GM21526 (cell line): ENCODE measurements at regions not wholly inside any gene's neighbourhood (a gene's known extent, or its start where the extent isn't known, plus 50 kb on each side); places are given as distances from the start of the nearest gene placed in this dataset.
"Not testable (repeated sequence)": the region's sequence is repeated elsewhere in the genome, so short reads cannot be mapped to it uniquely, and the experiment has no call there.

Experiments used
- ATAC-seq: cut with Tn5 transposase; IDR thresholded peaks from one replicate; pipeline ENCODE4 v1.9.1; 2021; ENCODE audit warnings: moderate library complexity; ENCODE audit not compliant: unreplicated experiment, low FRiP score

GRCh38 chr4:24369507-24370029, 214.8 kb downstream of the DHX15 start:
- ATAC-seq = no peak

DNA sequence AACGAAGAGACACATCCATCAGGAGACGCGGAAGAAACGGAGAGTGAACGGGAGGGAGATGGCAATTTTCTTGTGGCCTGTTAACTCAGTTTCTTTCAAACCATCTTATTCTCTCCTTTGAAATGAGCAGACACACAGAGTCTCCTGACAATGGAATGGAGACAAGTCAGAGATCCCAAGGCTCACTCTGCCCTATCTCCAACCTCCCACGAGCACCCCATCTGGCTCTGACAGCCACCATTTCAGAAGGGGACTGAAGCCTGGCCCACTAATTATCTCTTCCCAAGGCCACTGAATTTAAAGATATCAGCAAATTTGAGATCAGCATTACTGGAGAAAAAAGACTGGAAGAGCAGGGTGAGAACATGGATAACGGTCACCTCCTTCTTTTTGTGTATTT, 215.6 kb downstream of the DHX15 start:
- ATAC-seq = no peak

DNA sequence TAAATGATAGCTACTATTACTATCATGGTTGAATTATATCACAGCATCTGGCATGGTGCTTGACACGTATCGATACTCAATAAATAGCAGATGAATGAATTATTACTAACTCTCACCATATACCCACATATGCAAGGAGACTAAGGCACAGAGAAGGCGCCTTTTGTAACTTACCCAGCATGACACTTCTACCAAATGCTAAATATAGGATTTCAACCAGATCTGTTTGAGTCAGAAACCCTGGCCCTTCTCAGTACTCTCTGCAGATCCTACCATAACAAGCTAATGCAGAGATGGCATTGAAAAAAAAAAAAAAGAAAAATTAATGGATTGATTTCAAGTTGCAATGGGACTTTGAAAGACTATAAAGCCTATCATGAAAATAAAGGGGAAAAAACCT, 219.5 kb downstream of the DHX15 start:
- no peak for ATAC-seq

DNA sequence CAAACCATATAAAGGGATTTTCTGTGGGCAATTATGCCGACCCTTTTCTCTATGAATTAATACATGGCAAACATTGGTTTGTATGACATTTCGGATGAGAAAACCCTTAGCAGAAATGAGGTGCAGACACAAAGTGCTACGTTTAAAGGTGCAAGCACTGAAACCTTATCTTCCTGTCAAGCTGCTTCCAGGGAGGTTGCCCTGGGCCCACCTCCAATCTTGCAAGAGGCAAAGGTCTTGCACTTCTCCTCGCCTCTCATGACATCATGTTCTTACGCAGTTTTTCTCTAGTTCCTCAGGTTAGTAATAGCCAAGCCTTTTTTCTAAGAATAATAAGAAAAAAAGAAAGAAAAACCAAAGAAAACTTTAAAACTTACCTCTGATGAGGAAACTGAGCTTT, 220.1 kb downstream of the DHX15 start:
- no peak for ATAC-seq

DNA sequence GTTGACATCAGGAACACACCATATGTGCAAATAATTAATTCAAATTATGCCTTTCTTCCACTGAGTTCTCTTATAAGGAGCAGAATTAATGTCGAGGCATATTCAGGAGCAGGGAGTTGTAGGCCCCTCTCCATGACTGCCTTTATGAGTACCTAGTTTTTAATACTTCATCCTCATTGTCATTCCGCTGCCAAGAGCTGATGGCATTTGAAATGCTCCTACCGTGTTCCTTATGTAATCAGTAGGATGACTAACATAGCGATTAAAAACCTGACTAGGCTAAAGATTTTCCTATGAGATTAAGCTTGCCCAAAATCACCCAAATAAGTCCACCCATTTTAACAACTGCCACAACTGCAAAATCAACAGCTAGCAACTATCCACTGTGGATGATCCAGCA, 220.6 kb downstream of the DHX15 start:
- ATAC-seq = no peak

- no peak for ATAC-seq
Measured at GRCh38 chr4:24352112-24352511, 232.2 kb downstream of the DHX15 start.

DNA sequence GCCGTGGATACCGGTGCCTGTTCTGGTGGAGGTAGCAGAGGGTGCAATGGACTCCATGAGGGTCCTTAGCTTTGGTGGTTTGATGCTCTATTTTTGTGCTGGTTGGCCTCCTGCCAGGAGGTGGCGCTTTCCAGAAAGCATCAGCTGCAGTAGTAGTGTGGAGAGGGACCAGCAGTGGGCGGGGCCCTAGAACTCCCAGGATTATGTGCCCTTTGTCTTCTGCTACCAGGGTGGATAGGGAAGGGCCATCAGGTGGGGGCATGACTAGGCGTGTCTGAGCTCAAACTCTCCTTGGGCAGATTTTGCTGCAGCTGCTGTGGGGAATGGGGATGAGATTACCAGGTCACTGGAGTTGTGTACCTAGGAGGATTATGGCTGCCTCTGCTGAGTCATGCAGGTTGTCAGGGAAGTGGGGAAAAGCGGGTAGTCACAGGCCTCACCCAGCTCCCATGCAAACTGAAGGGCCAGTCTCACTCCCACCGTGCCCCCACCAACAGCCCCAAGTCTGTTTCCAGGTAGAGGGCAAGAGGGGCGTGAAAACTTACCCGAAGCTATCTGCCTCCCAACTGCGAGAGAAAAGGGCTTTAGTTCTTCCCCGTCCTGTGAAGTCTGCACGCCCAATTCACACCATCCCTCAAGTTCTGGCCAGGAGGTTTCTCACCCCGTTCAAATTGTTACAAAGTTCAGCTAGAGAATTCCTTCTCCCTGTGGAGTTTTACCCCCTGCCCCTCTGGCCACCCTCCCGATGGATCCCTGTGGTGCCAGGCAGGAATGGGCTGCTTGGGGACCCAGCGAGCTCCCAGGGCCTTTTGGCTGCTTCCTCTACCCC, 235.0 kb downstream of the DHX15 start:
- not testable (repeated sequence) for ATAC-seq

DNA sequence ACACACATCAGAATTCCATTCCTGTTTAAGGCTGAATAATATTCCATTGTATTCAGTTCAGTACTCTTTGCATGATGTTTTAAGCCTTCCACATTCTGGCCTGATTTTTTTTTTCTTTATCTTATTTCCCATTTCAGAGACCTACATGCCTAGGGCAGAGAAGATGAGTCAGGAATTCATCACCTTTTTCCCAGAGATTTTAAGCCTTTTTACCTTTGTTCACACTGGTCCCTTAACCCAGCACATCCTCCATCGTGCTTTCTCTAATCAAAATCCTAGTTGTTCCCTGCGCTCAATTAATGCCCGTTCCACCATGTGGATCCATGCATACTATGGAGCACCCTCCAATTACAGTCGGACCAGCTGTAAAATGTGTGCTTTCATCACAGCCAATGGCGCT, 245.1 kb downstream of the DHX15 start:
- no peak for ATAC-seq

DNA sequence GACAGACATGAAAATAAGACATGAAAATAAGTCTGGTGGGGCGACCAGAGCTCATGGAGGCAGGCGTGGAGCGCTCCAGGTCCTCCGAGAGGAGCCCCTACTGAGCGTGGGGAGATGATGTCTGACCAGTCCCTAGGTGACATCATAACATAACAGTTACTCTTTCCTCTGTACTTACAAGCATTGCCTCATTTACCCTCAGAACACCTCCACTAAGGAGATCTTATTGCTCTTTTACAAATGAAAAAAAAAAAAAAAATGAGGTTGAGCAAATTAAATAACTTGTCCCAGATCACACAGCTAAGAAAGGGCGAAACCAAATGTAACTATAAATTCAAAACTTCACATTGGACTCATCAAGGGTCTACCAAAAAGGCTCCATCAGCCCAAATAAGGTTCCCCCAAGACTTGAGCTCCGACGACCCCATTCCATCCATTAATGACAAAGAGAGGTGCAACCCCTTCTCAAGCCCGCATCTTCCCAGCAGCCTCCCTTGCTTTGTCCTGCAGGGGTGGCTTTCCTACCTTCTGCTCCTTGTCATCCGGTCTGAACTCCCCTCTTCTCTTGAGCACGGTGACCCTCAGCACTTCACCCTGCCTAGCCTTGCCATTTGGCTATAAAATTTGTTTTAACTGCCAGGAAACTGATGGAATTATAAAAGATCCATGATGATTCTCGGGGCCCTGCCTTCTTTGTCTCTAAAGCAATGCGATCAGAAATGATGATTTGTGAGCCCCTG, 246.7 kb downstream of the DHX15 start:
- ATAC-seq = no peak

DNA sequence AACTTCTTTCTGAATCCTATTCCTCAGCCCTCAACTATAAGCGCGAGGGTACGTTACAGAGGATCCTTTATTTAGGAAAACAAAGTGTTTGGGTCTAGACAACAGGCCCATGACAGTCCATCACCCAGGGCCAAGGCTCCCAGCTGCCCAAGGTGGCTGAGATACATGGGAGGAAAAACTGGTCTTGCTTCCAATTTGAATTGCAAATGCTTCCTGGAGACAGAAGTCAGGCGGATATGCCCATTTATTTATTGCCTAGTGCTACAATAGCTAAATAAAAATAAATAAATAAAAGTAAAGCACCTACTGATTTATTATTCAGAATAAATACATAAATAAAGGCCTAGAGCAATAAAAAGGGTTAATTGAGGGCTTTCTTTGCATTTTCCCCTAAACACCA, 248.7 kb downstream of the DHX15 start:
- no peak for ATAC-seq

DNA sequence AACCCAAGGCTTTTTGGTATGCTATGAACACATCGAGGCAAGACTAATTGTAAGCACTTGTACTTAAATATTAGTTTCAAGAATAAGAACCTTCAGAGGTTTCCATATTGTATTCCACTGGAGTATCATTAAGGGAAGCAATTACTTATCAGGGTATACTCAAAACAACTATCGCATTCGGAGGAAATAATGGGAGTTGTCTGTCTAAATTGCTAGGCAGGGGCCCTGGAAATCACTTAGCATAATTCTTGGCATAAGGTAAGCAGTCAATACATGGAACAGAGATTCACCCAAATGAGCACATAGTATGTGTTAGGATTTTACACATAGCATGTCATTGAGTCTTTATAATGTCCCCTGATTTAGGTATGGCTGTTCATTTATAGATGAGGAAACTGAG, 249.4 kb downstream of the DHX15 start:
- no peak for ATAC-seq

- no peak for ATAC-seq
Measured at GRCh38 chr4:24330573-24330972, 253.8 kb downstream of the DHX15 start.

DNA sequence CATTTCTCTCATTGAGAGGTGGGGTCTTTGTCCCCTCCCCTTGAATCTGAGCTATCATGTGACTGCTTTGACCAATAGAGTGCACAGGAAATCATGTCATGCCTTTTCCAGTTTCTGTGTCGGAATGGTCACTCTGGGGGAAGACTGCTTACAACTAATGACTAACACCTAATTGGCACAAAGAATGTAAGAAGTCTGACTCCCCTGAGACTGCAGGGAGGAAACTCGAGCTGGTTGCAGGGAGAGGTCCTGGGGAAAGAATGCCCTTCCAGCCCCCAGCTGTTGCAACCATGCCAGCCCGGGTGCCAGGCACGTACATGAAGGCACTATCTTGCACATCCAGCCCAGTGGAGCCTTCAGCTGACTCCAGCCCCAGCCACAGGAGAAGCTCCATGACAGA, 254.2 kb downstream of the DHX15 start:
- ATAC-seq = no peak

- no peak for ATAC-seq
Measured at GRCh38 chr4:24328711-24329110, 255.6 kb downstream of the DHX15 start.

- ATAC-seq = no peak
Measured at GRCh38 chr4:24328310-24328709, 256.0 kb downstream of the DHX15 start.

DNA sequence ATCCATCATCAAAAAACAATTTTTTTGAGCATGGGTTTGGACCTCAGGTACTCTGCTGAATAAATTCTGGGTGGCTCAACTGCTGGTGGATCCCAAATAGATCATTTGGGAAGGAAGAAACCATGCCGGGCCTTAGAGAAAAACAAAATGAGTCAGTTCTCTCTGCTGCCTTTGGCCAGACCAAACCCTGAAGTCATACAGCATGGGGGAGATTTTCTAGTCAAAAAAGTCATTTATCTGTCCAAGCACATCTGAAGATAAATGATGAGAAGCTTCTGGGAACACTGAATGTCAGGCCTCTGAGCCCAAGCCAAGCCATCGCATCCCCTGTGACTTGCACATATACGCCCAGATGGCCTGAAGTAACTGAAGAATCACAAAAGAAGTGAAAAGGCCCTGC, 261.4 kb downstream of the DHX15 start:
- ATAC-seq = no peak

GRCh38 chr4:24322511-24322910, 261.8 kb downstream of the DHX15 start:
- no peak for ATAC-seq

DNA sequence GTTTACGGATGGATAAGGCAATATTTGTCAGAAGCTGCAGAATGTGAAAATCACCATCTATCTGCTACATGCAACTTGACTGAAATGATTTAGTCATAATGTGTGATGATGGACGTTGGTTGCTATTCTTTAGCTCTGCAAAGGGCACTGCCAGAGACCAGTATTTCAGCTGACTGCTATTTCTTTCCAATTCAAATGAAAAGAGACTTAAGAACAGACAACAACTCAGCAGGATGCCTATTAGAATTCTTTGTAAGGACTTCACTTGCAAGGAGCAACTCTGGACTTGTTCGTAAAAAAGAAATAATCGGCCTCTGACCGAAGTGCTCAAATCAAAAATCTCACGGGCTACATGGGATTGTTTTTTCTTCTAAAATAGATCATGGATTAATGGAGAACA, 262.7 kb downstream of the DHX15 start:
- ATAC-seq = no peak

GRCh38 chr4:24321131-24321530, 263.2 kb downstream of the DHX15 start:
- no peak for ATAC-seq

GRCh38 chr4:24319387-24319786, 265.0 kb downstream of the DHX15 start:
- no peak for ATAC-seq

- no peak for ATAC-seq
Measured at GRCh38 chr4:24315056-24315455, 269.3 kb downstream of the DHX15 start.
